ENCODE measurements at regions not wholly inside any gene's neighbourhood (a gene's known extent, or its start where the extent isn't known, plus 50 kb on each side); places are given as distances from the start of the nearest gene placed in this dataset.

GRCh38 chr20:22807646-22808244 is 223.4 kb upstream of the FOXA2 start:
- 65 to 71% (median 70%) methylated on average over 6 of the region's 6 CpGs for WGBS, 4 donors
- H3K27ac ChIP-seq, result no peak overlapping the region
- no peaks in the 10 kb centered on the region for H3K9me3 ChIP-seq
- H3K27me3 ChIP-seq, result no peaks in the 10 kb centered on the region
- peaks cover 0 to 22% (median 4%) of the 10 kb centered on the region in 12 donors for H3K4me1 ChIP-seq
- DNase-seq (no peak), ATAC-seq (no peak)
- no peak overlapping the region for H3K4me3 ChIP-seq
- intact Hi-C loops (cut with DNase I), result no loop called here
- no peak for TF ChIP-seq POLR2A (IDR thresholded peaks at IDR 0.05)
- TF ChIP-seq CTCF (IDR thresholded peaks at IDR 0.05), result no peak
- H3K36me3 ChIP-seq, result no peaks in the 10 kb centered on the region

GRCh38 chr20:22808628-22809027 is 224.3 kb upstream of the FOXA2 start:
- no peaks in the 10 kb centered on the region for H3K27me3 ChIP-seq
- H3K4me1 ChIP-seq, result peaks cover 0 to 22% (median 4%) of the 10 kb centered on the region in 12 donors
- TF ChIP-seq CTCF (IDR thresholded peaks at IDR 0.05) (no peak), POLR2A (IDR thresholded peaks at IDR 0.05) (no peak)
- H3K36me3 ChIP-seq, result no peaks in the 10 kb centered on the region
- no peaks in the 10 kb centered on the region for H3K9me3 ChIP-seq
- H3K4me3 ChIP-seq, result no peak overlapping the region
- intact Hi-C loops (cut with DNase I), result no loop called here
- WGBS, 4 donors, result 88 to 98% (median 91%) methylated on average over 2 of the region's 2 CpGs
- ATAC-seq (no peak), DNase-seq (no peak)
- no peak overlapping the region for H3K27ac ChIP-seq

- Histone ChIP-seq H3K9me3 (no peaks in the 10 kb centered on the region), H3K4me3 (no peak overlapping the region), H3K4me1 (peaks cover 0 to 16% (median 2%) of the 10 kb centered on the region in 12 donors), H3K36me3 (no peaks in the 10 kb centered on the region), H3K27ac (no peak overlapping the region), H3K27me3 (no peaks in the 10 kb centered on the region)
- ATAC-seq (no peak), DNase-seq (no peak)
- no peak for TF ChIP-seq POLR2A (IDR thresholded peaks at IDR 0.05)
- TF ChIP-seq CTCF (IDR thresholded peaks at IDR 0.05), result no peak
- intact Hi-C loops (cut with DNase I), result no loop called here
- 84 to 85% (median 85%) methylated on average over 7 of the region's 7 CpGs for WGBS, 4 donors
Measured at GRCh38 chr20:22810030-22810429, 225.1 kb upstream of the SSTR4 start.

- Histone ChIP-seq H3K9me3 (no peaks in the 10 kb centered on the region), H3K4me1 (peaks cover 0 to 15% (median 2%) of the 10 kb centered on the region in 12 donors), H3K36me3 (no peaks in the 10 kb centered on the region), H3K27me3 (no peaks in the 10 kb centered on the region), H3K27ac (no peak overlapping the region), H3K4me3 (no peak overlapping the region)
- TF ChIP-seq CTCF (IDR thresholded peaks at IDR 0.05) (no peak), POLR2A (IDR thresholded peaks at IDR 0.05) (no peak)
- intact Hi-C loops (cut with DNase I), result no loop called here
- WGBS, 4 donors, result 72 to 78% (median 76%) methylated on average over 11 of the region's 11 CpGs
- ATAC-seq (no peak), DNase-seq (no peak)
Measured at GRCh38 chr20:22810626-22811569, 224.2 kb upstream of the SSTR4 start.

Measured in heart left ventricle (tissue), 16 donors.